CD4-positive, alpha-beta T cell treated with Interleukin-17A for 1 hour (primary cell): ENCODE measurements at regions not wholly inside any gene's neighbourhood (a gene's known extent, or its start where the extent isn't known, plus 50 kb on each side); places are given as distances from the start of the nearest gene placed in this dataset.

Source experiments
- DNase-seq: peaks from one replicate; pipeline ENCODE4 v3.0.0-alpha.2; 2020

- DNase-seq = no peak
Observed at GRCh38 chr4:166657261-166657660, 577.0 kb downstream of the SPOCK3 start.

DNA sequence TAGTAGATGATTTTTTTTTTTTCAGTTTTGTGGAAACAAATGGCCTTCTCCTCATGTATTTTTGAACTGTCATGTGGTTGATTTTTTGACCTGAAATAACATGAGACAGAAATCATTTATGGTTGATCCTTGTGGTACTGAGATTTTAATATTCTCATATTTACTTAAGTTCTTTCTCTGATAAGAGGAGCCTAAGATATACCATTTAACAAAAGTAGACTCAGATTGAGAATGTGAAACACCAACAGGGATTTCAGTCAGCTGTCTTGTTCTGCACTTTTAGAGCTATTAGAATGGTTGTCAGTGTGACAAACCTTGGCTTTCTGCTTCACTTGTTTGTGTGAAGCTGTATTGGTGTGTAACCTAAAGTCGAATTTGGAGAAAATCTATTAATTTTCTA, 575.7 kb downstream of the SPOCK3 start:
- DNase-seq = no peak

DNA sequence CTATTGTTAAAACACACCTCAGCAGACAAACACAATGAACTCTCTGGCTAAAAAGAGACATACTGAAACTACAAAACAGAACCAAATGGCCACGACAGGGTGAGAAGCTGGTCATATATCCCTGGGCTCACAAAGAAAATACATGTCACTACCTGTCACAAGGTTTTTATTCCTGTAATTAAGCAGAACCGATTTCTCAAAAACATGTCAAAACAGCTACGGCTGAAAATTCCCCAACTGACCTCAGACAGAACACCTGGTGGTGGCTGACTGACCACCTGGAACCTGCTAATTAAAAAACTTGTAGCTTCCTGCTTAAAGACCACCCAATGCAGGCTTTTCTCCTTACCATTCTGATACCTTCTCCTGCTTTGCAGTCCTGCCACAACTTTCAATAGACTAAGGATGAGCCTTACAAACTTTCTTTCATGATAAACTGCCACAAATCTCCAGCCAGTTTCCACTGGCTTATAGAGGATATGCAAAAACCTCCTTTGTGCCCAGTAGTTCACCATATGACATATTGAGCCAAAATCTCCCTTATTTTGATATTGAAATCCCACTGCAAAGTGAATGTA, 571.9 kb downstream of the SPOCK3 start:
- DNase-seq = no peak

GRCh38 chr4:166670341-166670740, 564.0 kb downstream of the SPOCK3 start:
- DNase-seq = no peak

- DNase-seq = no peak
Observed at GRCh38 chr4:166673911-166674310, 560.4 kb downstream of the SPOCK3 start.

DNA sequence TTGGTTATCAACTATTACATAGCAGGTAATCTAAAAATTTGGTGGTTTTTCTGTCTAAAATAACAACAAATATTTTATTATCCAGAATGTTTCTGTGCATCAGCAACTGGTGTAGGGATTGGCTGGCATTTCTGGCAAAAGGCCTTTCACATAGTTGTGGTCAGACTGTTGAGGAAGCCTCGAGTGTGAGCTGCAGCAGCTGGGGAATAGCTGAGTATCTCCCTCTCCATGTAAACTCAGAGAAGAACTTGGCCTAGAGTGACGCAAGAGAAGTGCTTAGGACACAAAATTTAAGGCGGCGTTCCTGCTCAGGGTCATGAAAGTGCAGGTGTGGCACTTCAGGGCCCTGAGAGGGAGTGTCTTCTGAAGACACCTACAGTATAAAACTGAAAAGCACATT, 558.9 kb downstream of the SPOCK3 start:
- no peak for DNase-seq

DNA sequence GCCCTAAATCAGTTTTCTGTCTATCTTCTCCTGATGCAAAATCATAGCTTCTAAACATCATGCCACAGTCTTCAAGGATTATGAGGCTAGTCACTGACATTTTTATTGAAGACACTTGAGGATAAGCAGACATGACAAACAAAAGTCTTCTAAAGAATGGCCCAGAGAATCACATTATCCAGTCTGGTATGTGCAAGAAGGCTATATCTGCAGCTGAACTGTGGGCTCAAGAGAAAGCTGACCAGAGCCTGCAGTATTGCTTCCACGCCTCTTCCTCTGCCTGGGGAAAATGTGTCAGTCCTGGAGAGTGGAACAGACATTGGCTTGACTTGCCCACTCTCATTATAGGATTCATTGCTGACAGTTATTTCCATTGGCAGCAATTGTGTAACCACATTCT, 553.5 kb downstream of the SPOCK3 start:
- no peak for DNase-seq

- DNase-seq = no peak
Observed at GRCh38 chr4:166682200-166682599, 552.1 kb downstream of the SPOCK3 start.
